ENCODE measurements at regions not wholly inside any gene's neighbourhood (a gene's known extent, or its start where the extent isn't known, plus 50 kb on each side); places are given as distances from the start of the nearest gene placed in this dataset.

GRCh38 chr18:70382017-70382416 is 93.2 kb downstream of the SOCS6 start:
- TF ChIP-seq CTCF (IDR thresholded peaks at IDR 0.05) (no peak), POLR2A (IDR thresholded peaks at IDR 0.05) (no peak)

All from right lobe of liver (tissue), 4 donors.